Stimulated activated CD8-positive, alpha-beta memory T cell treated with anti-CD3 and anti-CD28 coated beads, Interleukin-4, amount 100 ng/mL, for 48 hours (primary cell): ENCODE measurements at regions not wholly inside any gene's neighbourhood (a gene's known extent, or its start where the extent isn't known, plus 50 kb on each side); places are given as distances from the start of the nearest gene placed in this dataset.
"Not testable (repeated sequence)": the region's sequence is repeated elsewhere in the genome, so short reads cannot be mapped to it uniquely, and the experiment has no call there.

Experiments used
- DNase-seq: peaks from one replicate; pipeline ENCODE4 v3.0.0-alpha.2; 2020

- DNase-seq: no peak
These were observed 115.0 kb upstream of the TBL1X start for GRCh38 chrX:9349572-9350494.

GRCh38 chrX:9351126-9351525 lies 113.7 kb upstream of the TBL1X start:
- DNase-seq: no peak

- no peak for DNase-seq
These were observed 112.6 kb upstream of the TBL1X start for GRCh38 chrX:9352243-9352642.

DNA sequence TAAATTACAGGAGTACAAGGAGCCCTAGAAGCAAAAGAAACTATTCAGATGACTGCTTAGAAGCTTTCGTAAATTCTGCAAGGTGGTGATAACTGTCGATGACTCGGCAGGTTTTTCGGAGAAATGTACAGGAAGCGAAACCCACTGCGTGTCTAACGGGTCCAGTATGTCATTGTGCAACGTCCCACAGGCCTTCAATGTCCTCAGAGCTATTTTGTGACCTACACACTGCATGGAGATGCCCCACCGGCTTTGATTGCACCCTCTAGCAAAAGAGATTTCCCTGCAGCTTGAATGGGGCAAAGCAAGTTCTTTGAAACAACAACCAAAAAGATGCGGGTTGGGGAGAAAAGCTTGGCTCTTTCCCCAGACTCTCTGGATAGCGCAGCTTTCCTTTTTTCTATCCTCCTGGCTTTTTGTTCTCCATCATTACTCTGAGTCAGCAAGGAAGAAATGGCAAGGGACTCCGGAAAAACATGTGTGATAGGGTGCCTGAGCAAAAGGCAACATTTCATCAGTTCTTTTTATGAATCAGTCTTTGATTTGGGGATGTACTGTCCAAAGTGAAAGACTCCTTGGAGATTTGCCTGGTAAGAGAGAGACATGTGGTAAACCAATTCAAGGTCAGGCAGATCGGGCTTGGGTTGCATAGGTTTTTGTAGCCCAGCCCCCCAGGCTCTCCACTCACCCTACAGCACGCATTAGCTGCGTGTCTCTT lies 112.0 kb upstream of the TBL1X start:
- DNase-seq: peak; percentile 53

GRCh38 chrX:9354918-9355317 lies 109.9 kb upstream of the TBL1X start:
- no peak for DNase-seq

- DNase-seq: no peak
These were observed 109.1 kb upstream of the TBL1X start for GRCh38 chrX:9355739-9356138.

- no peak for DNase-seq
These were observed 108.0 kb upstream of the TBL1X start for GRCh38 chrX:9356846-9357245.

- no peak for DNase-seq
These were observed 107.2 kb upstream of the TBL1X start for GRCh38 chrX:9357518-9358114.

DNA sequence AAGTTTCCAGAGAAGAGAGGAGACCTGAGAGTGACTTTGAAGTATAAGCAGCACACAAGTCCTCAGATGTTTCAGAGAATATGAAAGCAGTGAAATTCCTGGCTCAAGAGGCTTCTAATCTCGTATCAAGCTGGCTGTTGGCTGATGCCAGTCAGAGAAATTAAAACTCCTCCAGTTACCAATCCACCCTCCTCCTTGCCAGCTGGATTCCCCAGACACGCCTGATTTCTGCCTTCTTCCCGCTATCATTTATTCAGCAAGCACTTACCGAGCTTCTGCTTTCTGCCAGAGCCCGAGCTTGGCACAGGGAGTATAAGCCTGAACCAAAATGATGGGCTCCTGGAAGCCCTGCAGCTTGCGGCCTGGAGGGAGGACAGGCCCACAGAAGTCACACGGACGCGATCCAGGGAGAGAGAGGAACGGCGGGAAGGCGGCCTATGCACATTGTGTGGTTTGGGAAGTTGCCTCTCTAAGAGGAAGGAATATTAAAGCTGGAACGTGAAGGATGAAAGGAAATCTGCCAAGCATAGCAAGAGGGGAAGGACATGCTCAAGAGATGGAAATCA lies 102.4 kb upstream of the TBL1X start:
- DNase-seq: no peak

DNA sequence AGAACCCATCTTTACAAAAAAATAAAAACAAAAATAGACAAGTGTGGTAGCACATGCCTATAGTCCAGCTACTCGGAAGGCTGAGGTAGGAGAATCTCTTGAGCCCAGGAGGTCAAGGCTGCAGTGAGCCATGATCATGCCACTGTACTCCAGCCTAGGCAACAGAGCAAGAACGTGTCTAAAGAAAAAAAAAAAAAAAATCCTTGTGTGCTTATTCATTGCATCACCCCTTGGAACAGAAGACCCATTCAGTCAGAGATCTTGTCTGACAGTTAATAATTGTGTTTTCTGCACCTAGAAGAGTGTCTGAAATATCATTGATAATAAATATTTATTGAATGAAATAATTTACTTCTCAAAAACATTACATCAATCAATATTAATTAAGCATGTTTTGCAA lies 97.4 kb upstream of the TBL1X start:
- no peak for DNase-seq

- no peak for DNase-seq
These were observed 96.6 kb upstream of the TBL1X start for GRCh38 chrX:9368262-9368661.

DNA sequence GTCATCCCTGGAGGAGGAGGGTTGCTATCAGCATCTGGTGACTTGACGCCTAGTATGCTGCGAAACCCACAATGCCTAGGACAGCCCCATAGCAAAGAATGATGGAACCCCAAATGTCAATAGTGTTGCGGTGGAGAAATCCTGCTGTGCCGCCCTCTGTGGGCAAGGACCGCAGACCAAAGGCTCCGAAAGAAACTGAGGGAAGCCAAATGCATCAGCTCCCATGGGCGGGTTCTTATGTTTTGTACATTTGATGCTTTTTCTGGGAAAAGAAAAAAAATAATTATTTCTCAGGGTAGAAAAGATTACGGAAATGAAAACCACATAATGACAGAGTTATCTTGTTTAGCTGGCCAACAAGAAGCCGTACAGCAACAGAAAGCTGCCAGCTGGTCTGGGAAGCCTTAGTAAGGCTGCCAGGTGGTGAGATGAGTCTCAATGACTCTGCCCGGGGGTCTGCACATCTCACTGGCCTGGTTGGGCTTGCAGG lies 95.0 kb upstream of the TBL1X start:
- DNase-seq: peak; percentile 29

GRCh38 chrX:9370893-9371292 lies 94.0 kb upstream of the TBL1X start:
- no peak for DNase-seq

DNA sequence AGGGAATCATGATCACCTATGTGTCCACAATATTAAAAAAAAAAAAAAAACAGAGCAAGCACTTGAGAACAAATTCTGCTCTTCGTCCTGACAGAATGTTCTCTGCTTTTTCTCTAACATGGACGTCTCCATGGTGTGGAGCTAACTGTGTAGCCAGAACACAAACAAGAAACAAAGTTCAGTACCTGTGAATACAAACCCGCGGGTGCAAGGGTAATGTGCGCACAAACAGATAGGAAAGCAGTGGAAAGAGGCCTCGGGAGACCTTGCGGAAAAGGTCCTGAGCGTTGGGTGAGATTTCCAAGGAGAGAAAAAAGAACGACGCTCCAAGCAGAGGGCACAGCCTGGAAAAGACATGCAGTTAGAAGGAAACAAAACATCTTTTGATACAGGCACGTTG lies 92.0 kb upstream of the TBL1X start:
- no peak for DNase-seq

DNA sequence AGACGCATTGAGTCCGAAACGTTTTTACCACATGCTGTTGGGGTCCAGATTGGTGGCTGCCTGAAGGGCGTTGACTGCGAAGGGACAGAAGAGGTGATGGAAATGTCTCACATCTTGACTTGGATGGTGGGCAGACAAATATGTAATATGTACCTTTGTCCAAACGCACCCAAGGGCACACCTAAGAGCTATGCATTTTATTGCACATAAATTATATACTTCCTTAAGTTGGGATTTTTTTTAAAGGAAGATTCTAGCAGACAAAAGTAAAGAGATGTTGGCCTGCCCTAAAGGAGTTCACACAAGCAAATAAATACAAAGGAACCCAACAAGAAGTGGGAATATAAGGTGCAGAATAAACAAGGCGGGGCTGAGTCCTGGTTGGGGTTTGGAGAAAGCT lies 91.1 kb upstream of the TBL1X start:
- no peak for DNase-seq

- DNase-seq: no peak
These were observed 90.3 kb upstream of the TBL1X start for GRCh38 chrX:9374555-9374954.

- DNase-seq: no peak
These were observed 88.7 kb upstream of the TBL1X start for GRCh38 chrX:9376111-9376510.

DNA sequence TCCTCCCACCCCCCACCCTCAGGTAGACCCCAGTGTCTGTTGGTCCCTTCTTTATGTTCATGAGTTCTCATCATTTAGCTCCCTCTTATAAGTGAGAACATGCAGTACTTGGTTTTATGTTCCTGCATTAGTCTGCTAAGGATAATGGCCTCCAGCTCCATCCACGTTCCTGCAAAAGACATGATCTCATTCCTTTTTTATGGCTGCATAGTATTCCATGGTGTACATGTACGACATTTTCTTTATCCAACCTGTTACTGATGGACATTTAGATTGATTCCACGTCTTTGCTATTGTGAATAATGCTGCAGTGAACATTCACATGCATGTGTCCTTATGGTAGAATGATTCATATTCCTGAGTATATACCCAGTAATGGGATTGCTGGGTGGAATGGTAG lies 87.6 kb upstream of the TBL1X start:
- DNase-seq: not testable (repeated sequence)

GRCh38 chrX:9378980-9379696 lies 85.7 kb upstream of the TBL1X start:
- no peak for DNase-seq

DNA sequence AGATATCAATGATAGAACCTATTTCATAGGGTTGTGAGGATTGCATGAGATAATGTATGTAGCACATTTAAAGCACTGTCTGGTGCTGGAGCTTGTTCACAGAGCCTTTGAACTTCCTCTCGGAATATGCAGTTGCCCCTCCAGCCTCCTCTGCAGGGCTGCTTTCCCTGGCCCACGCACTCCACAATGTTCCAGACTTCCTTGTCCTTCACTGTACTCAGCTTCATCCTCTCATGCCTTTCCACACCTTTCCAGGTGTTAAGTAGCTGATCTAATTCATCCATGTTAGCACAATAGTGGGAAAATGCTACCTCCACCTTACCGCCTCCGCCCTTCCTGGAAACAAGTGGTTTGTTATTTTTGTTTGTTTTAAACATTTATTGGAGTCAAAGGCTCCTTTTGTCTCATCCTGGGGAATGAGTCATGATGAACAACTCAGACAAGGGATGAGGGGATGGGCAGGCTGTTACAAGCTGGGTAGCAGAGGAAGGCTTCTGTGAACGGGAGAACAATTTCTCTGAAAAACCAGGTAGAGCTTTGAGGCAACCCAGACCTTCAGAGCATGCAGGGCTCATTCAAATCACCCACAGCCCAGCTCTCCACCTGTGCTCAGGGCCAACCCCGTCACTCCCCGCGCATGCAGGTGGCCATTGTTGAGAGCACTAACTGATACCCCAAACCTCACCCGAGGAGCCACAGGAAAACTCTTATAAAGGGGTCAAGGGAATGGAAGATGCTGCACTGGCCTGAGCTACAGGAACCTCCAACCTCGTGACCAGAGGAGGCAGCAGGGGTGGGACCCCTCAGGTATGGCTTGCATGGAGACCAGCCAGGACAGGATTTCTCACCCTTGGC lies 84.9 kb upstream of the TBL1X start:
- no peak for DNase-seq

GRCh38 chrX:9383655-9384054 lies 81.2 kb upstream of the TBL1X start:
- no peak for DNase-seq

GRCh38 chrX:9388450-9388849 lies 76.4 kb upstream of the TBL1X start:
- DNase-seq: no peak
